H1 (cell line): ENCODE measurements at regions not wholly inside any gene's neighbourhood (a gene's known extent, or its start where the extent isn't known, plus 50 kb on each side); places are given as distances from the start of the nearest gene placed in this dataset.

Experiments used
- ATF3 ChIP-seq: IDR thresholded peaks from 2 replicates; pipeline ENCODE4 v1.6.1; 2011; ENCODE audit warnings: low read depth, mild to moderate bottlenecking, low read length; ENCODE audit not compliant: insufficient read depth
- CBX8 ChIP-seq: fragments of 300-800, 300-1000 bp; sonication (generic); IDR thresholded peaks from 2 replicates; pipeline ENCODE4 v1.7.1; 2016; ENCODE audit warnings: low read depth, low read length, borderline replicate concordance
- CEBPB ChIP-seq: IDR thresholded peaks from 2 replicates; pipeline ENCODE4 v1.6.1; 2012; ENCODE audit warnings: low read depth, low read length
- CREB1 ChIP-seq: IDR thresholded peaks from 2 replicates; pipeline ENCODE4 v1.6.1; 2012; ENCODE audit warnings: inconsistent platforms
- CTCF ChIP-seq, 3 experiments: IDR thresholded peaks; 1 replicate in 2 of 3; 2 replicates in 1 of 3; pipeline versions ENCODE4 v1.5.1 to v1.6.1; 2011; ENCODE audit warnings: low read length in 3 of 3, mild to moderate bottlenecking in 3 of 3, inconsistent platforms in 2 of 3, low read depth in 1 of 3, moderate library complexity in 1 of 3; ENCODE audit not compliant: insufficient read depth in 1 of 3; ENCODE audit errors: control extremely low read depth in 1 of 3
- EP300 ChIP-seq, 2 experiments: IDR thresholded peaks; 1 replicate in 1 of 2; 2 replicates in 1 of 2; pipeline ENCODE4 v1.6.1; 2011 to 2012; ENCODE audit warnings: low read depth in 2 of 2, low read length in 2 of 2, mild to moderate bottlenecking in 2 of 2, borderline replicate concordance in 1 of 2, inconsistent platforms in 1 of 2, moderate library complexity in 1 of 2
- EZH2 ChIP-seq: fragments of 200-600 bp; sonication (generic); IDR thresholded peaks from 2 replicates; pipeline ENCODE4 v1.7.1; 2012; ENCODE audit warnings: low read depth, mild to moderate bottlenecking, moderate library complexity, low read length, inconsistent platforms; ENCODE audit not compliant: severe bottlenecking
- MAX ChIP-seq: IDR thresholded peaks from 2 replicates; pipeline ENCODE4 v1.6.1; 2012; ENCODE audit warnings: inconsistent platforms
- NANOG ChIP-seq: IDR thresholded peaks from 2 replicates; pipeline ENCODE4 v1.6.1; 2011; ENCODE audit warnings: low read length, low read depth, mild to moderate bottlenecking, inconsistent platforms; ENCODE audit not compliant: insufficient read depth, poor library complexity, severe bottlenecking
- POLR2AphosphoS5 ChIP-seq: IDR thresholded peaks from 2 replicates; pipeline ENCODE4 v1.6.1; 2011; ENCODE audit warnings: low read depth, low read length
- RAD21 ChIP-seq, 2 experiments: IDR thresholded peaks in 1 of 2; conservative IDR thresholded peaks in 1 of 2; 2 replicates each; pipeline ENCODE4 v1.6.1; 2011; ENCODE audit warnings: low read depth in 2 of 2, low read length in 2 of 2, improper control_type of control experiment in 1 of 2, inconsistent platforms in 1 of 2, mild to moderate bottlenecking in 1 of 2, moderate library complexity in 1 of 2
- TAF1 ChIP-seq: IDR thresholded peaks from 2 replicates; pipeline ENCODE4 v1.6.1; 2011; ENCODE audit warnings: mild to moderate bottlenecking, low read depth, low read length
- YY1 ChIP-seq: IDR thresholded peaks from 2 replicates; pipeline ENCODE4 v1.6.1; 2011; ENCODE audit warnings: low read depth, mild to moderate bottlenecking, low read length

- no peak for TF ChIP-seq YY1
- TF ChIP-seq CTCF (IDR thresholded peaks at IDR 0.05; ENCODE audit: control extremely low read depth in 1 of 3, insufficient read depth in 1 of 3, low read depth in 1 of 3, low read length in 3 of 3) = no peak
- no peak for TF ChIP-seq EZH2
- TF ChIP-seq RAD21 (IDR thresholded peaks at IDR 0.05 in 1 of 2, conservative IDR thresholded peaks at IDR 0.05 in 1 of 2; ENCODE audit: low read depth in 2 of 2, low read length in 2 of 2) = no peak
- TF ChIP-seq CBX8 = no peak
- TF ChIP-seq POLR2AphosphoS5 = no peak
- no peak for TF ChIP-seq NANOG
- TF ChIP-seq MAX = no peak
- no peak for TF ChIP-seq ATF3
- no peak for TF ChIP-seq CREB1
- TF ChIP-seq CEBPB = no peak
- no peak for TF ChIP-seq EP300 (IDR thresholded peaks at IDR 0.05; ENCODE audit: borderline replicate concordance in 1 of 2, low read depth in 2 of 2, low read length in 2 of 2)
- no peak for TF ChIP-seq TAF1
Measured at GRCh38 chr7:49520951-49521350, 252.5 kb upstream of the VWC2 start.
